Calu3 (cell line): ENCODE measurements at regions not wholly inside any gene's neighbourhood (a gene's known extent, or its start where the extent isn't known, plus 50 kb on each side); places are given as distances from the start of the nearest gene placed in this dataset.

Source experiments
- BruUV-seq: library from RNA; stranded (reverse); fragments of 400-500 nt; replicated peaks from 2 replicates; lab custom pipeline; 2021; lab: Mats Ljungman, UMichigan
- CTCF ChIA-PET: fragments of 300-600 bp; sonication (Branson Sonifier 250); formaldehyde crosslinking; loops from one replicate; lab custom pipeline; 2022; ENCODE audit warnings: antibody characterized with exemption; lab: Charles Lee
- DNase-seq: peaks from one replicate; pipeline ENCODE4 v3.0.0; 2022
- H3K27ac Mint-ChIP-seq: one replicate; pipeline ENCODE4 v1.8.0; 2022; ENCODE audit warnings: mixed read lengths; ENCODE audit not compliant: unreplicated experiment
- H3K27me3 Mint-ChIP-seq: one replicate; pipeline ENCODE4 v1.8.0; 2022; ENCODE audit warnings: mixed read lengths; ENCODE audit not compliant: unreplicated experiment
- H3K36me3 Mint-ChIP-seq: one replicate; pipeline ENCODE4 v1.8.0; 2022; ENCODE audit warnings: mild to moderate bottlenecking, moderate library complexity, mixed read lengths; ENCODE audit not compliant: insufficient read depth, unreplicated experiment
- H3K4me1 Mint-ChIP-seq: one replicate; pipeline ENCODE4 v1.8.0; 2022; ENCODE audit warnings: mild to moderate bottlenecking, low read depth, mixed read lengths; ENCODE audit not compliant: unreplicated experiment
- H3K4me3 Mint-ChIP-seq: one replicate; pipeline ENCODE4 v1.8.0; 2022; ENCODE audit warnings: mild to moderate bottlenecking, low read depth, moderate library complexity, mixed read lengths; ENCODE audit not compliant: unreplicated experiment
- H3K9me3 Mint-ChIP-seq: one replicate; pipeline ENCODE4 v1.8.0; 2022; ENCODE audit warnings: low read depth, mixed read lengths; ENCODE audit not compliant: unreplicated experiment
- intact Hi-C: fragments of 100-400 bp; cut with micrococcal nuclease; formaldehyde crosslinking; loops from one replicate; pipeline ENCODE4 v1.10.0; 2022; ENCODE audit not compliant: unreplicated experiment
- TF ChIP-seq, protein P1 (sequence below): fragments of 200-600 bp; IDR thresholded peaks from one replicate; pipeline ENCODE4 v1.8.0; 2022; ENCODE audit warnings: antibody characterized with exemption; ENCODE audit not compliant: unreplicated experiment

GRCh38 chr10:20473023-20473760 is 423.9 kb downstream of the NEBL start:
- intact Hi-C loops: no loop called here
- Mint-ChIP-seq H3K9me3 (peaks cover 6% of the 10 kb centered on the region), H3K36me3 (no peaks in the 10 kb centered on the region), H3K27me3 (no peaks in the 10 kb centered on the region), H3K4me1 (no peaks in the 10 kb centered on the region), H3K4me3 (no peak overlapping the region), H3K27ac (no peak overlapping the region)
- CTCF ChIA-PET: no interaction called here
- TF ChIP-seq, protein P1, sequence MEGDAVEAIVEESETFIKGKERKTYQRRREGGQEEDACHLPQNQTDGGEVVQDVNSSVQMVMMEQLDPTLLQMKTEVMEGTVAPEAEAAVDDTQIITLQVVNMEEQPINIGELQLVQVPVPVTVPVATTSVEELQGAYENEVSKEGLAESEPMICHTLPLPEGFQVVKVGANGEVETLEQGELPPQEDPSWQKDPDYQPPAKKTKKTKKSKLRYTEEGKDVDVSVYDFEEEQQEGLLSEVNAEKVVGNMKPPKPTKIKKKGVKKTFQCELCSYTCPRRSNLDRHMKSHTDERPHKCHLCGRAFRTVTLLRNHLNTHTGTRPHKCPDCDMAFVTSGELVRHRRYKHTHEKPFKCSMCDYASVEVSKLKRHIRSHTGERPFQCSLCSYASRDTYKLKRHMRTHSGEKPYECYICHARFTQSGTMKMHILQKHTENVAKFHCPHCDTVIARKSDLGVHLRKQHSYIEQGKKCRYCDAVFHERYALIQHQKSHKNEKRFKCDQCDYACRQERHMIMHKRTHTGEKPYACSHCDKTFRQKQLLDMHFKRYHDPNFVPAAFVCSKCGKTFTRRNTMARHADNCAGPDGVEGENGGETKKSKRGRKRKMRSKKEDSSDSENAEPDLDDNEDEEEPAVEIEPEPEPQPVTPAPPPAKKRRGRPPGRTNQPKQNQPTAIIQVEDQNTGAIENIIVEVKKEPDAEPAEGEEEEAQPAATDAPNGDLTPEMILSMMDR: no peak
- no peak for DNase-seq
- no TSS peak for BruUV-seq

DNA sequence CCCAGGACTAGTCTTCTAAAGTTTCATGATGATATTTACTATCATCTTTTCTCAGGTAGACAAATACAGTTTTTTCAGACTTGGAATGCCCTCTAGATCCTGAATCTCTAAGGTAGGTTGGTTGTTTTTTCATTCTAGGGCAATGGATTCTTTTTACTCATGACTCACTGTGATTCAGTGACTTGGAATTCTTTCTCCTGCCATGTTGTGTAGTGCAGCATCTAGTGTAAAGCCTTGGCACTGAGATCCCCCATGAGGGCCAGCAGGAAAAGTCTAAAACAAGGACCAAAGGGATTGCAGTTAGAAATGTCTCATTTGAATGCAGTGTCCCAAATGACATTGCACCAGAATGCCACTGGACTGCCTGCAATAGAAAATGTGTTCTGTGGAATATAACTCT is 430.4 kb downstream of the NEBL start:
- CTCF ChIA-PET: no interaction called here
- Mint-ChIP-seq H3K4me1 (no peaks in the 10 kb centered on the region), H3K27me3 (no peaks in the 10 kb centered on the region), H3K27ac (no peak overlapping the region), H3K36me3 (no peaks in the 10 kb centered on the region), H3K4me3 (no peak overlapping the region), H3K9me3 (peaks cover 5% of the 10 kb centered on the region)
- intact Hi-C loops: no loop called here
- BruUV-seq: no TSS peak
- DNase-seq: no peak
- TF ChIP-seq, protein P1: no peak

GRCh38 chr10:20457649-20458048 is 439.5 kb downstream of the NEBL start:
- Mint-ChIP-seq H3K36me3 (no peaks in the 10 kb centered on the region), H3K9me3 (peaks cover 16% of the 10 kb centered on the region), H3K4me3 (no peak overlapping the region), H3K4me1 (no peaks in the 10 kb centered on the region), H3K27me3 (no peaks in the 10 kb centered on the region), H3K27ac (no peak overlapping the region)
- BruUV-seq: no TSS peak
- no peak for DNase-seq
- CTCF ChIA-PET: no interaction called here
- TF ChIP-seq, protein P1: no peak
- intact Hi-C loops: no loop called here

DNA sequence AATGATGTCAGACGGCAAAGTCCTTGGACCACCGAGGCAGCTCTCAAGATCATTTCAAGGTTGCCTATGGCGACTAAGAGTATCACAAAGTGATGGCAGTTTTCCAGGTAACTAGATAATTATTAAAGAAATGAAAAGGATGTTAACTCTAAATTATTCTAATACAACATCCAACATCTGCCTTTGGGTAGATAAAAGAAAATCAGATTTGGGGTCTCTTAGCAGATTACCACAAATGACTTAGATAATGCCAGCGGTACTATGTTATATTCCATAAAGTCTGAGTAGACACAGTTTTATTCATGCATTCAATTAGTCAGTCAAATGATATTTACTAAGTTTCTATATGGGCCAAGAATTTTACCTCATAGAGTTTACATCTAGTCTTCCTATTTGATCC is 441.3 kb downstream of the NEBL start:
- intact Hi-C loops: no loop called here
- TF ChIP-seq, protein P1: no peak
- Mint-ChIP-seq H3K27me3 (no peaks in the 10 kb centered on the region), H3K4me3 (no peak overlapping the region), H3K27ac (no peak overlapping the region), H3K36me3 (no peaks in the 10 kb centered on the region), H3K4me1 (no peaks in the 10 kb centered on the region), H3K9me3 (peaks cover 13% of the 10 kb centered on the region)
- CTCF ChIA-PET: no interaction called here
- no TSS peak for BruUV-seq
- DNase-seq: no peak
